GM12891 (cell line): ENCODE measurements at regions not wholly inside any gene's neighbourhood (a gene's known extent, or its start where the extent isn't known, plus 50 kb on each side); places are given as distances from the start of the nearest gene placed in this dataset.

Experiments used
- PAX5 ChIP-seq: IDR thresholded peaks from 2 replicates; pipeline ENCODE4 v1.6.1; 2011; ENCODE audit warnings: low read length, moderate library complexity, mild to moderate bottlenecking; ENCODE audit not compliant: insufficient read depth, severe bottlenecking
- POLR2A ChIP-seq: IDR thresholded peaks from 2 replicates; pipeline ENCODE4 v1.6.1; 2011; ENCODE audit warnings: low read depth, low read length, control low read depth
- POLR2AphosphoS5 ChIP-seq: IDR thresholded peaks from 2 replicates; pipeline ENCODE4 v1.6.1; 2011; ENCODE audit warnings: low read depth, low read length, control low read depth
- POU2F2 ChIP-seq: IDR thresholded peaks from 2 replicates; pipeline ENCODE4 v1.6.1; 2011; ENCODE audit warnings: low read depth, mild to moderate bottlenecking, control low read depth, low read length, moderate library complexity
- SPI1 ChIP-seq: IDR thresholded peaks from 2 replicates; pipeline ENCODE4 v1.6.1; 2011; ENCODE audit warnings: low read depth, low read length, control low read depth
- TAF1 ChIP-seq: IDR thresholded peaks from 2 replicates; pipeline ENCODE4 v1.6.1; 2011; ENCODE audit warnings: low read depth, low read length, control low read depth

DNA sequence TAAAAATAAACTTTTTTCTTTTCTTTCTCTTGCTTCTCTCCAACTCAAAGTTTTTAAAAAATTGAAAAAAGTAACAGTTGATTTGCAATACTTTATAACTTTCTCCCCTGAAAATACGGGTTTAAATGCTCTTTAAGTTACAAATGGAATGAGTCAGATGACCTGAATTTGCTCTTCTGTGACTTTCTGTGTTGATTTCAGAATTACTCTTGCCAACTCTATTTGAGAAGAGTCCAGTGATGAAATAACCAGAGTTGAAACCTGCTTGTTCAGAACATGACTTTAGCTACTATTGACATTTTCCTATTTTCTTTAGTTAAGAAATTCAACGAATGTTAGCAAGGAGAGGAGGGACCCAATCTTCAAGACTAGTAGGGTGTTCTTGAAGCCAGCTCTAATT, 146.1 kb upstream of the ZSWIM2 start:
- no peak for TF ChIP-seq POLR2A
- no peak for TF ChIP-seq POLR2AphosphoS5
- no peak for TF ChIP-seq PAX5
- TF ChIP-seq SPI1, result no peak
- TF ChIP-seq TAF1, result no peak
- no peak for TF ChIP-seq POU2F2
